Stimulated activated effector memory CD8-positive, alpha-beta T cell treated with anti-CD3 and anti-CD28 coated beads, Interleukin-12 subunit alpha, Interleukin-12 subunit beta, amount 100 ng/mL, for 72 hours (primary cell): ENCODE measurements at regions not wholly inside any gene's neighbourhood (a gene's known extent, or its start where the extent isn't known, plus 50 kb on each side); places are given as distances from the start of the nearest gene placed in this dataset.

ENCODE experiments used
- ATAC-seq: fragments of 150-1000 bp; cut with Tn5 transposase; 2 replicates; pipeline ENCODE4 v1.10.0; 2021
- DNase-seq, 2 donors: peaks; one replicate each; pipeline ENCODE4 v3.0.0; 2021 to 2022; ENCODE audit warnings: low spot score in 2 of 2
- H3K27ac Mint-ChIP-seq: one replicate; pipeline ENCODE4 v1.8.0; 2022; ENCODE audit warnings: mild to moderate bottlenecking, mixed read lengths
- H3K36me3 Mint-ChIP-seq: one replicate; pipeline ENCODE4 v1.8.0; 2022; ENCODE audit warnings: mild to moderate bottlenecking, mixed read lengths
- H3K4me1 Mint-ChIP-seq: one replicate; pipeline ENCODE4 v1.8.0; 2022; ENCODE audit warnings: mixed read lengths
- H3K4me3 Mint-ChIP-seq: one replicate; pipeline ENCODE4 v1.8.0; 2022; ENCODE audit warnings: mild to moderate bottlenecking, mixed read lengths
- H3K9me3 Mint-ChIP-seq: one replicate; pipeline ENCODE4 v1.8.0; 2022; ENCODE audit warnings: mixed read lengths

GRCh38 chrX:40358994-40359393 lies 221.8 kb upstream of the ATP6AP2 start:
- ATAC-seq = no peak
- DNase-seq = no peak
- no peaks in the 10 kb centered on the region for H3K36me3 Mint-ChIP-seq
- no peaks in the 10 kb centered on the region for H3K9me3 Mint-ChIP-seq
- H3K4me1 Mint-ChIP-seq = no peaks in the 10 kb centered on the region
- H3K4me3 Mint-ChIP-seq = no peak overlapping the region
- H3K27ac Mint-ChIP-seq = no peak overlapping the region

GRCh38 chrX:40349251-40349650 lies 231.5 kb upstream of the ATP6AP2 start:
- H3K9me3 Mint-ChIP-seq = no peaks in the 10 kb centered on the region
- no peak overlapping the region for H3K27ac Mint-ChIP-seq
- DNase-seq = no peak
- H3K4me3 Mint-ChIP-seq = no peak overlapping the region
- no peaks in the 10 kb centered on the region for H3K4me1 Mint-ChIP-seq
- no peak for ATAC-seq
- no peaks in the 10 kb centered on the region for H3K36me3 Mint-ChIP-seq

- no peak for DNase-seq
- ATAC-seq = no peak
- no peak overlapping the region for H3K27ac Mint-ChIP-seq
Measured at GRCh38 chrX:40346379-40346778, 234.4 kb upstream of the ATP6AP2 start.

GRCh38 chrX:40343319-40343718 lies 237.5 kb upstream of the ATP6AP2 start:
- H3K9me3 Mint-ChIP-seq = no peaks in the 10 kb centered on the region
- no peaks in the 10 kb centered on the region for H3K36me3 Mint-ChIP-seq
- DNase-seq = no peak
- H3K27ac Mint-ChIP-seq = no peak overlapping the region
- no peak for ATAC-seq
- H3K4me1 Mint-ChIP-seq = no peaks in the 10 kb centered on the region
- H3K4me3 Mint-ChIP-seq = no peak overlapping the region

More at GRCh38 chrX:40346379-40346778, 234.4 kb upstream of the ATP6AP2 start:
- Mint-ChIP-seq H3K4me3 (no peak overlapping the region), H3K36me3 (no peaks in the 10 kb centered on the region), H3K9me3 (no peaks in the 10 kb centered on the region), H3K4me1 (no peaks in the 10 kb centered on the region)

GRCh38 chrX:40340116-40340515 lies 240.7 kb upstream of the ATP6AP2 start:
- ATAC-seq (no peak), DNase-seq (no peak)
- H3K36me3 Mint-ChIP-seq = no peaks in the 10 kb centered on the region
- H3K4me1 Mint-ChIP-seq = no peaks in the 10 kb centered on the region
- no peak overlapping the region for H3K4me3 Mint-ChIP-seq
- H3K9me3 Mint-ChIP-seq = no peaks in the 10 kb centered on the region
- H3K27ac Mint-ChIP-seq = no peak overlapping the region

GRCh38 chrX:40333344-40333743 lies 235.6 kb upstream of the BCOR start:
- no peak for ATAC-seq
- Mint-ChIP-seq H3K36me3 (no peaks in the 10 kb centered on the region), H3K9me3 (no peaks in the 10 kb centered on the region), H3K4me1 (peaks cover 5% of the 10 kb centered on the region), H3K4me3 (no peak overlapping the region), H3K27ac (no peak overlapping the region)
- no peak for DNase-seq

- no peaks in the 10 kb centered on the region for H3K36me3 Mint-ChIP-seq
- no peak overlapping the region for H3K4me3 Mint-ChIP-seq
- ATAC-seq (no peak), DNase-seq (no peak)
- H3K4me1 Mint-ChIP-seq = peaks cover 5% of the 10 kb centered on the region
- H3K9me3 Mint-ChIP-seq = no peaks in the 10 kb centered on the region
- H3K27ac Mint-ChIP-seq = no peak overlapping the region
Measured at GRCh38 chrX:40331762-40332161, 234.0 kb upstream of the BCOR start.

GRCh38 chrX:40331353-40331752 lies 233.6 kb upstream of the BCOR start:
- no peak overlapping the region for H3K27ac Mint-ChIP-seq
- H3K4me1 Mint-ChIP-seq = peaks cover 5% of the 10 kb centered on the region
- H3K9me3 Mint-ChIP-seq = no peaks in the 10 kb centered on the region
- DNase-seq = no peak
- H3K4me3 Mint-ChIP-seq = no peak overlapping the region
- no peak for ATAC-seq
- no peaks in the 10 kb centered on the region for H3K36me3 Mint-ChIP-seq

GRCh38 chrX:40329616-40330015 lies 231.9 kb upstream of the BCOR start:
- H3K9me3 Mint-ChIP-seq = no peaks in the 10 kb centered on the region
- ATAC-seq = no peak
- H3K36me3 Mint-ChIP-seq = no peaks in the 10 kb centered on the region
- H3K4me3 Mint-ChIP-seq = no peak overlapping the region
- H3K4me1 Mint-ChIP-seq = peaks cover 5% of the 10 kb centered on the region
- no peak for DNase-seq
- H3K27ac Mint-ChIP-seq = no peak overlapping the region

GRCh38 chrX:40327085-40327484 lies 229.3 kb upstream of the BCOR start:
- no peaks in the 10 kb centered on the region for H3K36me3 Mint-ChIP-seq
- no peaks in the 10 kb centered on the region for H3K4me1 Mint-ChIP-seq
- H3K4me3 Mint-ChIP-seq = no peak overlapping the region
- H3K9me3 Mint-ChIP-seq = no peaks in the 10 kb centered on the region
- H3K27ac Mint-ChIP-seq = no peak overlapping the region
- ATAC-seq = no peak
- DNase-seq = no peak

- Mint-ChIP-seq H3K27ac (no peak overlapping the region), H3K4me1 (no peaks in the 10 kb centered on the region), H3K4me3 (no peak overlapping the region), H3K36me3 (no peaks in the 10 kb centered on the region), H3K9me3 (no peaks in the 10 kb centered on the region)
- DNase-seq (no peak), ATAC-seq (no peak)
Measured at GRCh38 chrX:40326186-40326965, 228.6 kb upstream of the BCOR start.

GRCh38 chrX:40325161-40325560 lies 227.4 kb upstream of the BCOR start:
- Mint-ChIP-seq H3K4me1 (no peaks in the 10 kb centered on the region), H3K9me3 (peaks cover 6% of the 10 kb centered on the region), H3K4me3 (no peak overlapping the region), H3K36me3 (no peaks in the 10 kb centered on the region), H3K27ac (no peak overlapping the region)
- ATAC-seq (no peak), DNase-seq (no peak)

- Mint-ChIP-seq H3K27ac (no peak overlapping the region), H3K4me3 (no peak overlapping the region), H3K4me1 (no peaks in the 10 kb centered on the region), H3K9me3 (peaks cover 6% of the 10 kb centered on the region), H3K36me3 (no peaks in the 10 kb centered on the region)
- no peak for DNase-seq
- ATAC-seq = no peak
Measured at GRCh38 chrX:40323977-40324376, 226.2 kb upstream of the BCOR start.

GRCh38 chrX:40320819-40321218 lies 223.1 kb upstream of the BCOR start:
- no peaks in the 10 kb centered on the region for H3K36me3 Mint-ChIP-seq
- H3K4me3 Mint-ChIP-seq = no peak overlapping the region
- H3K27ac Mint-ChIP-seq = no peak overlapping the region
- ATAC-seq (no peak), DNase-seq (no peak)
- no peaks in the 10 kb centered on the region for H3K4me1 Mint-ChIP-seq
- H3K9me3 Mint-ChIP-seq = peaks cover 12% of the 10 kb centered on the region

- Mint-ChIP-seq H3K27ac (no peak overlapping the region), H3K4me1 (no peaks in the 10 kb centered on the region), H3K9me3 (peaks cover 12% of the 10 kb centered on the region), H3K36me3 (no peaks in the 10 kb centered on the region), H3K4me3 (no peak overlapping the region)
- DNase-seq (no peak), ATAC-seq (no peak)
Measured at GRCh38 chrX:40318801-40319200, 221.0 kb upstream of the BCOR start.

GRCh38 chrX:40318076-40318475 lies 220.3 kb upstream of the BCOR start:
- peaks cover 12% of the 10 kb centered on the region for H3K9me3 Mint-ChIP-seq
- no peak overlapping the region for H3K27ac Mint-ChIP-seq
- DNase-seq (no peak), ATAC-seq (no peak)
- H3K4me1 Mint-ChIP-seq = no peaks in the 10 kb centered on the region
- no peaks in the 10 kb centered on the region for H3K36me3 Mint-ChIP-seq
- H3K4me3 Mint-ChIP-seq = no peak overlapping the region

- ATAC-seq = no peak
Measured at GRCh38 chrX:40316502-40316901, 218.7 kb upstream of the BCOR start.

More at GRCh38 chrX:40316502-40316901, 218.7 kb upstream of the BCOR start:
- DNase-seq = no peak
- H3K4me3 Mint-ChIP-seq = no peak overlapping the region
- H3K4me1 Mint-ChIP-seq = no peaks in the 10 kb centered on the region
- peaks cover 12% of the 10 kb centered on the region for H3K9me3 Mint-ChIP-seq
- H3K27ac Mint-ChIP-seq = no peak overlapping the region
- no peaks in the 10 kb centered on the region for H3K36me3 Mint-ChIP-seq
